ENCODE measurements at regions not wholly inside any gene's neighbourhood (a gene's known extent, or its start where the extent isn't known, plus 50 kb on each side); places are given as distances from the start of the nearest gene placed in this dataset.

DNA sequence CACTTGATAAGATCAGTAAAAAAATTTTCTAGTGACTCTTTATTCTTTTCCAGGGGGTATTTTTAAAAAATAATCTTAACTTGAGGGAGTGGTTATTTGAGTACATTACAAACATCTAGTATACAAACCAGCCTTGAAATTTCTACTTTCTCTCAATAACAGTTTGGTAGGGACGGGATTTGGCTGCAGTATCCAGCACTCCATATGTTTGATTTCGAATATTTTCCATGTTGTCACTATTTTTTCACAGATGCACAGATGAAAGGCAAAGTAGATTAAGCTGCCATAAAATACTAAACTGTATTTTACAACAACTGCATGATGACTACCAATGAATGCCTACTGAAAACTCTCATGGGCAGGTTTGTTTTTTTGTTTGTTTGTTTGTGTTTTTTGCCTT lies 225.0 kb downstream of the COX7B2 start:
- no peaks in the 10 kb centered on the region for H3K4me1 ChIP-seq (replicated peaks in 1 of 2)
- 0 to 100% (median 40%) methylated on average over 1 to 2 of the region's 2 CpGs; no CpG with 5 or more reads in 1 of the 10 experiments for WGBS, 10 experiments
- in situ Hi-C loops (cut with MboI; ENCODE audit: low pct_unique_long_range_greater_than_20kb in 2 of 9, low sequenced_read_pairs in 9 of 9, unreplicated experiment in 9 of 9), result no loop called here
- no peak overlapping the region for H3K27ac ChIP-seq
- no peak for ATAC-seq (replicated peaks in 6 of 8)
- no peak overlapping the region for H3K4me3 ChIP-seq

DNA sequence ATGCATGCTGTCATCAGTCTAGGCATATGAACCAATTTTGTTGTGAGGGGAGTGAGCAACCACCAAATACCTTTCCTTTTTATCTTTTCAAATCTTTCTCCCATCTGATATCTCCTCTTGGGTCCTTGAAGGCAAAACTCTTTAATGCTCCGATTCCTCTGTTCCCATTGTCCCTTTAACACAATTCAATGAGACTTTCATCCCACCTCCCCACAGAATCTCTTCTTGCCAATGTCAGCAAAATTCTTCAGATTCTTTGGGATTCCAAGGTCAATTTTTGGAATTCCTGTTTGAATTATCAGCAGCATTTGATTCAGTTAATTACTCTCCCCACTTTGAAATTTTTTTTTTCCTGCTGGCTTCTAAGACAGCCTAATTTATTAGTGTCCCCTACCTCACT lies 232.7 kb downstream of the COX7B2 start:
- H3K4me1 ChIP-seq (replicated peaks in 1 of 2), result no peaks in the 10 kb centered on the region
- WGBS, 10 experiments, result 25 to 100% (median 78%) methylated on average over 1 of the region's 1 CpG; no CpG with 5 or more reads in 1 of the 10 experiments
- in situ Hi-C loops (cut with MboI; ENCODE audit: low pct_unique_long_range_greater_than_20kb in 2 of 9, low sequenced_read_pairs in 9 of 9, unreplicated experiment in 9 of 9), result no loop called here
- no peak for ATAC-seq (replicated peaks in 6 of 8)
- no peak overlapping the region for H3K27ac ChIP-seq
- H3K4me3 ChIP-seq, result no peak overlapping the region

DNA sequence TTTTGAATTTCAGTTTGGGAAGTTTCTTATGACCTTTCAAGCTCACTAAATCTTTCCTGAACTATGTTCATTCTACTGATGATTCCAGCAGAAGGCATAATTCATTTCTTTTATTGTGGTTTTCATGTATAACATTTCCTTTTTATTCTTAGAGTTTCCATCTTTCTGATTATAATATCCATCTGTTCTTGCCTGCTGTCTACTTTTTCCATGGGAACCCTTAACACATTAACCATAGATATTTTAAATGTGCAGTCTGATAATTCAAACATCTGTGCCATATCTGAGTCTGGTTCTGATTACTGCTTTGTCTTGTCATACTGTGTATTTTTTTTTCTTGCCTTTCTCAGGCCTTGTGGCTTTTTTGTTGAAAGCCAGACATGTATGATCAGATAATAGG lies 234.7 kb downstream of the COX7B2 start:
- in situ Hi-C loops (cut with MboI; ENCODE audit: low pct_unique_long_range_greater_than_20kb in 2 of 9, low sequenced_read_pairs in 9 of 9, unreplicated experiment in 9 of 9), result no loop called here
- Histone ChIP-seq H3K4me3 (no peak overlapping the region), H3K4me1 (replicated peaks in 1 of 2) (no peaks in the 10 kb centered on the region), H3K27ac (no peak overlapping the region)
- ATAC-seq (replicated peaks in 6 of 8), result no peak

DNA sequence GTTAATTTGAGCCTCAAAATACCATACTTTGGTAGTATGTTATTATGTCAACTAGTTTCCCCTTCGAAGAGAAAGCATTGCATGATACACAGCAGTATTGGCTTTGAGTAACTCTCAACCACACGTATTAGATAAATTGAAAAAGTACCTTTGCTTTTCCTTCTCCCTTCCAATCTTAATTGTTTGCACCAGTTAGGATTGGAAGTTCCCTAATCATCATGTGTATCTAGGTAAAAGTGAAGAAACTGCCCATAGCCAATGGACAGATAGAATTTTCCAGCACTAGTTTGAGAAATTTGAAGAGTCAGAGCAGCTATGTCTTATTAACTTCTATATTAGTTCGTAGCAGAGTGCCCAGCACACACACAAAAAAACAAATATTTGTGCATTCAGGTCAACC lies 241.3 kb downstream of the COX7B2 start:
- WGBS, 10 experiments, result 0 to 94% (median 64%) methylated on average over 1 to 3 of the region's 3 CpGs
- no peak for ATAC-seq (replicated peaks in 6 of 8)
- no peak overlapping the region for H3K27ac ChIP-seq
- H3K4me1 ChIP-seq (replicated peaks in 1 of 2), result no peaks in the 10 kb centered on the region
- in situ Hi-C loops (cut with MboI; ENCODE audit: low pct_unique_long_range_greater_than_20kb in 2 of 9, low sequenced_read_pairs in 9 of 9, unreplicated experiment in 9 of 9), result no loop called here
- H3K4me3 ChIP-seq, result no peak overlapping the region

DNA sequence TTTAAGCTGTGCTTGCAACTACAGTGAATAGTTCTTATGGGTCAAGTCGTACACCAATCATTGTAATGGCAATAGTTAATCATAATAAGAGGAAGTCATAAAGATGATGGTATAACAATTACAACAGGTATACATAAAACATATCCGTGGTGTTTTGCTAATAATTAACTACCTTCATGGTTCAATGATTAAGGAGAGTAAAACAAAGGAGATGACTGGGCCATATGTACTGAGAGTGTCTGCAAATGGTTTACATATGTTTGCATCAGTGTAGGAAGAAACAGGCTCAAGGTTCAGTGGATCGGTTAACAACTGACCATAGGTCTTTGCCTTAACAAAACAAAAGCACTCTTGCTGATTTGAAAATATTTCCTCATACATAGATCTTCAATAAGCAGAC lies 253.0 kb downstream of the COX7B2 start:
- in situ Hi-C loops (cut with MboI; ENCODE audit: low pct_unique_long_range_greater_than_20kb in 2 of 9, low sequenced_read_pairs in 9 of 9, unreplicated experiment in 9 of 9), result no loop called here
- H3K4me1 ChIP-seq (replicated peaks in 1 of 2), result no peaks in the 10 kb centered on the region
- ATAC-seq (replicated peaks in 6 of 8), result no peak
- no peak overlapping the region for H3K4me3 ChIP-seq
- WGBS, 10 experiments, result 0 to 48% (median 19%) methylated on average over 2 to 3 of the region's 3 CpGs; no CpG with 5 or more reads in 2 of the 10 experiments
- no peak overlapping the region for H3K27ac ChIP-seq

DNA sequence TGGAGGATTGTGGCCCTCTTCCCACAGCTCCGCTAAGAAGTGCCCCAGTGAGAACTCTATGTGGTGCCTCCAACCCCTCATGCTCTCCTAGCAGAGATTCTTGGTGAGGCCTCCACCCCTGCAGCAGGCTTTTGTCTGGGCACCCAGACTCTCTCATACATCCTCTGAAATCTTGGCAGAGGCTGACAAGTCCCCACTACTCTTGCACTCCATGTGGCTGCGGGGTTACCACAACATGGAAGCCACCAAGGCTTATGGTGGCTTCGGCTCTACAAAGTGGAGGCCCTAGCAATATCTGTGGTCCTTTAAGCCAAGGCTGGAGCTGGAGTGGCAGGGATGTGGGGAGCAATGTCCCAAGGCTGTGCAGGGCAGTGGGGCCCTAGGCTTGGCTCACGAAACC lies 255.2 kb downstream of the COX7B2 start:
- Histone ChIP-seq H3K27ac (no peak overlapping the region), H3K4me3 (no peak overlapping the region), H3K4me1 (replicated peaks in 1 of 2) (no peaks in the 10 kb centered on the region)
- in situ Hi-C loops (cut with MboI; ENCODE audit: low pct_unique_long_range_greater_than_20kb in 2 of 9, low sequenced_read_pairs in 9 of 9, unreplicated experiment in 9 of 9), result no loop called here
- ATAC-seq (replicated peaks in 6 of 8), result no peak
- 0 to 92% (median 30%) methylated on average over 1 to 2 of the region's 4 CpGs; no CpG with 5 or more reads in 5 of the 10 experiments for WGBS, 10 experiments

DNA sequence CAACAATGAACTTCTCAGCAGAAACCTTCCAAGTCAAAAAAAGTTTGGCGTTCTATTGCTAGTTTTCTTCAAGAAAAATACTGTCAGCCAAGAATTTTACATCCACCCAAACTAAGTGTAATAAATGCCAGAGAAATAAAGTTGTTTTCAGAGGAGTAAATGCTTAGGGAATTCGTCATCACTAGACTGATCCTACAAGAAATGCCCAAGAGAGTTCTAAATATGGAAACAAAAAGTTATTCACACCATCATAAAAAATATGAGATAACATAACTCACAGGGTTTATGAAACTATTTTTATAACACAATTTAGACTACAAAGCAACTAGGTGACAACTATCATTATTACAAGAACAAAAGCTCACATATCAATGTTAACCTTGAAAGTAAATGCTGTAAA lies 259.5 kb upstream of the GABRA2 start:
- in situ Hi-C loops (cut with MboI; ENCODE audit: low pct_unique_long_range_greater_than_20kb in 2 of 9, low sequenced_read_pairs in 9 of 9, unreplicated experiment in 9 of 9), result loop anchor here in 2 of 9 experiments (25.0 kb wide), 2 partner anchors 287 to 312 kb away; no protein-coding TSS in a partner anchor
- Histone ChIP-seq H3K27ac (no peak overlapping the region), H3K4me1 (replicated peaks in 1 of 2) (no peaks in the 10 kb centered on the region), H3K4me3 (no peak overlapping the region)
- 0 to 81% (median 40%) methylated on average over 1 to 2 of the region's 2 CpGs; no CpG with 5 or more reads in 1 of the 10 experiments for WGBS, 10 experiments
- ATAC-seq (replicated peaks in 6 of 8), result no peak

DNA sequence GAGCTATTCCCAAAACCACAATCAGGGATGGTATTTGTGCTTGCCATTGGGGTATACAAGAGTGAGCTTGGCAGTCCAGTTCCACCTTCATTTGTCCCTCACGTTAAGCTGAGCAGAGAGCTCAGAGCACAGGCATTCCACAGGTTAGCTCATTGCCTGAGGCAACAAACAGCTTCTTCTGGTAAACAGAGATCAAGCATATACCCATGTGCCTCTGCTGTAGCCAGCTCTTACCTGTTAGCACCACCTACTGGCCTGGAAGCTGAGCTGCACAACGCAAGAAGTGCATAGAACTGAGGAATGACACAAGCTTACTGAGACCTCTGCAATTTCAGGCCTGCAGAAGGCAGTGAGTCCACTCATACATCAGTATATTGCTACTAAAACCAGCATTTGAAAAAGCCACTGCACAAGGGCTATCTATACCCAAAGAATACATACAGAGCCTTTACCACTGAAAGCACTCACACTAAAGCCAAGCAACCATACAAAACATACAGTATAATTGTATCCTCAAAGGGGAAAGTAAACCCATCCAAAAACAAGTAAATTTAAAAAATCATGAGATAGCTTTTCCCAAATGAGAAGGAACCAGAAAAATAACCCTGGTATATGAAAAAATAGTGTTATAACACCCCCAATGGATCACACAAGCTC lies 258.3 kb upstream of the GABRA2 start:
- Histone ChIP-seq H3K4me1 (replicated peaks in 1 of 2) (no peaks in the 10 kb centered on the region), H3K27ac (no peak overlapping the region), H3K4me3 (no peak overlapping the region)
- 0 to 25% (median 20%) methylated on average over 1 to 2 of the region's 2 CpGs; no CpG with 5 or more reads in 7 of the 10 experiments for WGBS, 10 experiments
- ATAC-seq (replicated peaks in 6 of 8), result peak in 5 of 8 experiments; percentile 58 to 100 (median 99)
- in situ Hi-C loops (cut with MboI; ENCODE audit: low pct_unique_long_range_greater_than_20kb in 2 of 9, low sequenced_read_pairs in 9 of 9, unreplicated experiment in 9 of 9), result loop anchor here in 2 of 9 experiments (25.0 kb wide), 2 partner anchors 286 to 311 kb away; no protein-coding TSS in a partner anchor

DNA sequence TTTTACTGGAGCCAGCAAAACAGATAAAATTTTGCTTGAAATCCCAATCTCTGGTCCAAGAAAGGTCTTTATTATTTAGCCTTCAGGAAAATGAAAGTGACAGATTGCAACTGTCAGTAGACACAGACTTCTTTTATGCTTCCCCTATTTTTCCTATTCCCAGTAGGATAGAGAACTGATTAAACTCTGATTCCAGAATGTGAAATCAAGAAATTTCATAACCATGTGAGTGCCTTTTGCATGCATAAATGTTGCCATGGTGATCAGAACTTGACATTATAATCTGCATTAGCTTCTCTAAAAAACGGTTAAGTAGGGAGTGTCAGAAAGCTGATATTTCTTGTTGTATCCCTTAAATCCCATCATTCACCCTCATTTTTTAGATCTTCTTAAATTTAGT lies 255.2 kb upstream of the GABRA2 start:
- WGBS, 10 experiments, result 18 to 100% (median 61%) methylated on average over 1 of the region's 1 CpG; no CpG with 5 or more reads in 4 of the 10 experiments
- no peak for ATAC-seq (replicated peaks in 6 of 8)
- in situ Hi-C loops (cut with MboI; ENCODE audit: low pct_unique_long_range_greater_than_20kb in 2 of 9, low sequenced_read_pairs in 9 of 9, unreplicated experiment in 9 of 9), result loop anchor here in 2 of 9 experiments (25.0 kb wide), 2 partner anchors 283 to 308 kb away; no protein-coding TSS in a partner anchor
- Histone ChIP-seq H3K4me3 (no peak overlapping the region), H3K27ac (no peak overlapping the region), H3K4me1 (replicated peaks in 1 of 2) (no peaks in the 10 kb centered on the region)

Data from motor neuron (in vitro differentiated cells).